ENCODE measurements at regions not wholly inside any gene's neighbourhood (a gene's known extent, or its start where the extent isn't known, plus 50 kb on each side); places are given as distances from the start of the nearest gene placed in this dataset.

- DNase-seq (ENCODE audit: low spot score) (no peak), ATAC-seq (ENCODE audit: low FRiP score) (no peak)
- TF ChIP-seq, protein P1, sequence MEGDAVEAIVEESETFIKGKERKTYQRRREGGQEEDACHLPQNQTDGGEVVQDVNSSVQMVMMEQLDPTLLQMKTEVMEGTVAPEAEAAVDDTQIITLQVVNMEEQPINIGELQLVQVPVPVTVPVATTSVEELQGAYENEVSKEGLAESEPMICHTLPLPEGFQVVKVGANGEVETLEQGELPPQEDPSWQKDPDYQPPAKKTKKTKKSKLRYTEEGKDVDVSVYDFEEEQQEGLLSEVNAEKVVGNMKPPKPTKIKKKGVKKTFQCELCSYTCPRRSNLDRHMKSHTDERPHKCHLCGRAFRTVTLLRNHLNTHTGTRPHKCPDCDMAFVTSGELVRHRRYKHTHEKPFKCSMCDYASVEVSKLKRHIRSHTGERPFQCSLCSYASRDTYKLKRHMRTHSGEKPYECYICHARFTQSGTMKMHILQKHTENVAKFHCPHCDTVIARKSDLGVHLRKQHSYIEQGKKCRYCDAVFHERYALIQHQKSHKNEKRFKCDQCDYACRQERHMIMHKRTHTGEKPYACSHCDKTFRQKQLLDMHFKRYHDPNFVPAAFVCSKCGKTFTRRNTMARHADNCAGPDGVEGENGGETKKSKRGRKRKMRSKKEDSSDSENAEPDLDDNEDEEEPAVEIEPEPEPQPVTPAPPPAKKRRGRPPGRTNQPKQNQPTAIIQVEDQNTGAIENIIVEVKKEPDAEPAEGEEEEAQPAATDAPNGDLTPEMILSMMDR (IDR thresholded peaks at IDR 0.05) = no peak
These were observed 897.0 kb downstream of the ARAP2 start for GRCh38 chr4:35347276-35347675.

- no peak for ATAC-seq (ENCODE audit: low FRiP score)
- DNase-seq (ENCODE audit: low spot score) = no peak
- TF ChIP-seq, protein P1 (IDR thresholded peaks at IDR 0.05) = no peak
These were observed 886.2 kb downstream of the ARAP2 start for GRCh38 chr4:35358001-35358584.

DNA sequence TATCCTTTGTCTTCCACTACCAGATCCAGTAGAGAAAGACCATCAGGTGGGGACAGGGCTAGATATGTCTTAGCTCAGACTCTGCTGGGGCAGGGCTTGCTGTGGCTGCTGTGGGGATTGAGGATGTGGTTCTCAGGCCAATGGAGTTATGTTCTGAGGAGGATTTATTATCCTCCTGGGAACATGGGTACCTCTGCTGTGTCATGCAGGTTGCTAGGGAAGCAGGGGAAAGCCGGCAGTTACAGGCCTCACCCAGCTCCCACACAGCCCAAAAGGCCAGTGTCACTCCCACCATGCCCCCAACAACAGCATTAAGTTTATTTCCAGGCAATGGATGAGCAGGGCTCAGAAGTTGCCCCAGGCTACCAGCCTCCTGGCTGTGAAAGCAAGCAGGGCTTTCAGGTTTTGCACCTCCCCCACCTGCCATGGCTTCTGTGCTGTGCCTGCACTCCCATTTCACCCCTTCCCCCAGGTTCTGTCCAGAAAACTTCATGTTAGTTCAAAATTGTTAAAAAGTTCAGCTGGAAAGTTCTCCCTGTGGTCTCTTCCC, 879.9 kb downstream of the ARAP2 start:
- no peak for DNase-seq (ENCODE audit: low spot score)
- ATAC-seq (ENCODE audit: low FRiP score) = no peak
- TF ChIP-seq, protein P1 (IDR thresholded peaks at IDR 0.05) = no peak

DNA sequence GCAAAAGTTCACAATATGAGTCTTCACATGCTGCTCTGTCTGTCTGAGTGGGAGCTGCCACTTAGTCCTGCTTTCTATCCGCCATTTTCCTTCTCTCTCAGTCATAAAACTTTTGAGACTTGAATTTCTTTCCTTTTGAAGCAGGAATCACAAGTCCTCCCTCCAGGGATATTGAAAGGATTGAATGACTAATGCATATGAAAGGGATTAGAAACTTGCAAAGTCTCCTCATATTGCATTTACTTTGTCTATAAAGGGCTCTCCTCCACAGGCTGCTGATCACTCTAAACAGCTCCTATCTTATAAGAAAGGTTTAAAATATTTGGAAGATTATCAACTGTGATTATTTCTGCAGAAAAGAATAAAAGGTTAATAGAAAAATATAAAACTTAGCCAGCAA, 879.1 kb downstream of the ARAP2 start:
- ATAC-seq (ENCODE audit: low FRiP score) (no peak), DNase-seq (ENCODE audit: low spot score) (no peak)
- TF ChIP-seq, protein P1 (IDR thresholded peaks at IDR 0.05) = no peak

GRCh38 chr4:35399912-35400311, 844.4 kb downstream of the ARAP2 start:
- ATAC-seq (ENCODE audit: low FRiP score) = no peak

GRCh38 chr4:35423104-35423503, 821.2 kb downstream of the ARAP2 start:
- ATAC-seq (ENCODE audit: low FRiP score) (no peak), DNase-seq (ENCODE audit: low spot score) (no peak)
- TF ChIP-seq, protein P1 (IDR thresholded peaks at IDR 0.05) = no peak

More at GRCh38 chr4:35399912-35400311, 844.4 kb downstream of the ARAP2 start:
- TF ChIP-seq, protein P1 (IDR thresholded peaks at IDR 0.05) = no peak
- DNase-seq (ENCODE audit: low spot score) = no peak

GRCh38 chr4:35447474-35447873, 796.8 kb downstream of the ARAP2 start:
- no peak for ATAC-seq (ENCODE audit: low FRiP score)
- TF ChIP-seq, protein P1 (IDR thresholded peaks at IDR 0.05) = no peak
- DNase-seq (ENCODE audit: low spot score) = no peak

Data from omental fat pad (tissue), 3 donors.